Natural killer cell (primary cell): ENCODE measurements at regions not wholly inside any gene's neighbourhood (a gene's known extent, or its start where the extent isn't known, plus 50 kb on each side); places are given as distances from the start of the nearest gene placed in this dataset.

ENCODE experiments used
- ATAC-seq, 3 donors: fragments of 150-1000 bp in 2 of 3; fragments of 200-7000 bp in 1 of 3; cut with Tn5 transposase; 1 replicate in 1 of 3; 2 replicates in 2 of 3; pipeline ENCODE4 v1.10.0; 2021; ENCODE audit warnings: mild to moderate bottlenecking in 2 of 3, moderate library complexity in 2 of 3
- DNase-seq, 2 donors: peaks; one replicate each; pipeline versions ENCODE4 v3.0.0 to v3.0.0-alpha.2; 2013 to 2021; ENCODE audit warnings: mixed read lengths in 1 of 2
- H3K27ac ChIP-seq: one replicate; pipeline ENCODE4 v1.5.1; 2013; ENCODE audit warnings: mild to moderate bottlenecking, low read length
- H3K27me3 ChIP-seq: one replicate; pipeline ENCODE4 v1.6.1; 2013; ENCODE audit warnings: low read length; ENCODE audit not compliant: control insufficient read depth, insufficient read depth
- H3K36me3 ChIP-seq: one replicate; pipeline ENCODE4 v1.6.1; 2013; ENCODE audit warnings: low read length; ENCODE audit not compliant: control insufficient read depth, insufficient read depth
- H3K4me1 ChIP-seq: one replicate; pipeline ENCODE4 v1.6.1; 2013; ENCODE audit warnings: low read length; ENCODE audit not compliant: control insufficient read depth, insufficient read depth
- H3K4me3 ChIP-seq: one replicate; pipeline ENCODE4 v1.5.1; 2013; ENCODE audit warnings: low read length
- H3K9me3 ChIP-seq: one replicate; pipeline ENCODE4 v1.6.1; 2013; ENCODE audit warnings: low read length; ENCODE audit not compliant: control insufficient read depth, insufficient read depth
- H3K27ac Mint-ChIP-seq, 2 donors: one replicate each; pipeline ENCODE4 v1.8.0; 2022; ENCODE audit warnings: mild to moderate bottlenecking in 2 of 2, mixed read lengths in 2 of 2, moderate library complexity in 1 of 2
- H3K27me3 Mint-ChIP-seq, 2 donors: one replicate each; pipeline ENCODE4 v1.8.0; 2022; ENCODE audit warnings: low read depth in 2 of 2, mixed read lengths in 2 of 2
- H3K36me3 Mint-ChIP-seq: one replicate; pipeline ENCODE4 v1.8.0; 2022; ENCODE audit warnings: mixed read lengths
- H3K4me1 Mint-ChIP-seq, 2 donors: one replicate each; pipeline ENCODE4 v1.8.0; 2022; ENCODE audit warnings: mixed read lengths in 2 of 2
- H3K4me3 Mint-ChIP-seq: one replicate; pipeline ENCODE4 v1.8.0; 2022; ENCODE audit warnings: mild to moderate bottlenecking, moderate library complexity, mixed read lengths
- H3K9me3 Mint-ChIP-seq, 2 donors: one replicate each; pipeline ENCODE4 v1.8.0; 2022; ENCODE audit warnings: mixed read lengths in 2 of 2
- WGBS: methylation state at CpG from one replicate; pipeline ENCODE4 v1.1.7; 2013; ENCODE audit warnings: missing lambda C conversion rate; ENCODE audit not compliant: insufficient coverage; 5-methylcytosine and 5-hydroxymethylcytosine counted together
- intact Hi-C: fragments of 100-400 bp; cut with micrococcal nuclease; formaldehyde crosslinking; loops from one replicate; pipeline ENCODE4 v1.14.2; 2022
- TF ChIP-seq, protein P1 (sequence below): fragments of 200-600 bp; IDR thresholded peaks from one replicate; pipeline ENCODE4 v1.8.0; 2022; ENCODE audit warnings: antibody characterized with exemption

DNA sequence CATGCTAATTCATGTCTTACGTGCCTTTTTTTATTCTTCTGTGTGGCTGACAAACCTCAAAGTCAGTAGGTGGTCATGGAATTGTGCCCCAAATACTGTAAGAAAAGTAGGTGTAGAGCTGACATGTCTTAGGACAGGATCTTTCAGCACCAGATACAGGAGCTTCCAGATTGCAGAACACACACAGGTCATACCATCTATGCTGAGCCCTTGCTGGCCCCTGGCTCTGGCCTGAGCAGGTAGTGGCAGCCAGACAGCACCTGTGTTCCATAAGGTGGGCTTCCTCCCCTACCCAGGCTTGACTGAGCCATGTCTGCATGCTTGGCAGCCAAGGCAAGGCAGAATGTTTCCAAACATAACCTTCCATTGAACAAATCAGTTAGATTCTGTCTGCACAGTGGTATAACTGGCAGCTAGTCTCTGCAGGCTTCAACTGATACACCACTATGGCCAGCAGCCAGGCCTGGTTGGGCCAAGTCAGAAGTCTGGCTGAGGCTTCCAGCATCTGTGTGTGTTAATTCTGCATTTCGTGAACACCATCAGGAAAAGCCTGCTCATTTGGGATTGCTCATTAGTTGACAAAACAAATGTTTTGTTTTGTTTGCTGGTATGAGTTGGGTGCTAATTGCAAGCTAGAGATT, 366.5 kb downstream of the FOXA2 start:
- Histone ChIP-seq H3K27me3 (no peaks in the 10 kb centered on the region), H3K27ac (no peak overlapping the region), H3K4me3 (no peak overlapping the region), H3K36me3 (no peaks in the 10 kb centered on the region), H3K4me1 (no peaks in the 10 kb centered on the region), H3K9me3 (no peaks in the 10 kb centered on the region)
- Mint-ChIP-seq H3K27me3 (no peaks in the 10 kb centered on the region), H3K36me3 (no peaks in the 10 kb centered on the region), H3K4me1 (no peaks in the 10 kb centered on the region), H3K27ac (no peak overlapping the region), H3K9me3 (peaks cover 0 to 3% of the 10 kb centered on the region in 2 donors), H3K4me3 (no peak overlapping the region)
- TF ChIP-seq, protein P1, sequence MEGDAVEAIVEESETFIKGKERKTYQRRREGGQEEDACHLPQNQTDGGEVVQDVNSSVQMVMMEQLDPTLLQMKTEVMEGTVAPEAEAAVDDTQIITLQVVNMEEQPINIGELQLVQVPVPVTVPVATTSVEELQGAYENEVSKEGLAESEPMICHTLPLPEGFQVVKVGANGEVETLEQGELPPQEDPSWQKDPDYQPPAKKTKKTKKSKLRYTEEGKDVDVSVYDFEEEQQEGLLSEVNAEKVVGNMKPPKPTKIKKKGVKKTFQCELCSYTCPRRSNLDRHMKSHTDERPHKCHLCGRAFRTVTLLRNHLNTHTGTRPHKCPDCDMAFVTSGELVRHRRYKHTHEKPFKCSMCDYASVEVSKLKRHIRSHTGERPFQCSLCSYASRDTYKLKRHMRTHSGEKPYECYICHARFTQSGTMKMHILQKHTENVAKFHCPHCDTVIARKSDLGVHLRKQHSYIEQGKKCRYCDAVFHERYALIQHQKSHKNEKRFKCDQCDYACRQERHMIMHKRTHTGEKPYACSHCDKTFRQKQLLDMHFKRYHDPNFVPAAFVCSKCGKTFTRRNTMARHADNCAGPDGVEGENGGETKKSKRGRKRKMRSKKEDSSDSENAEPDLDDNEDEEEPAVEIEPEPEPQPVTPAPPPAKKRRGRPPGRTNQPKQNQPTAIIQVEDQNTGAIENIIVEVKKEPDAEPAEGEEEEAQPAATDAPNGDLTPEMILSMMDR: no peak
- DNase-seq: no peak
- intact Hi-C loops: no loop called here
- no peak for ATAC-seq
- 93% methylated on average over 2 of the region's 2 CpGs for WGBS

DNA sequence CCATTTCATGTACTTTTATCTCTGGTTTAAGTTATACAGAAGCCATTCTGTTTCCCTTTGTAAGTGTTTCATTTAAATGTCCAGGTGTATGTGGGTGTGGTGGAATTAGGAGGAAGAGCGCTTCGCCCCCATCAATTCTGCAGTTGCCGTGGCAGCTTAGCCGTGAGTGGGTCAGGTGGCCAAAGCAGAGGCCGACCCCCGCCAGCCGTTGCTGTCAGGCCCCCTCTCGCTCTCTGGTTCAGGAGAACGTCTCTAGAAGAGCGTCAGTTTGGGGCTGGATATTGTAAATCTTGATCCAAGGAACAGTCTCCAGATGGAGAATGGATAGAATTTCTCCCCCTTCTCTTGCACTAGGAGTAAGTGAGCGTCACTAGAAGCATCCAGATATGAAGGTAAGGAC, 367.4 kb downstream of the FOXA2 start:
- ATAC-seq (no peak), DNase-seq (no peak)
- H3K9me3 Mint-ChIP-seq: peaks cover 2 to 4% of the 10 kb centered on the region in 2 donors
- Histone ChIP-seq H3K4me1 (no peaks in the 10 kb centered on the region), H3K27me3 (no peaks in the 10 kb centered on the region), H3K27ac (no peak overlapping the region), H3K36me3 (no peaks in the 10 kb centered on the region), H3K9me3 (no peaks in the 10 kb centered on the region), H3K4me3 (no peak overlapping the region)
- TF ChIP-seq, protein P1: no peak
- 78% methylated on average over 9 of the region's 11 CpGs for WGBS
- no peaks in the 10 kb centered on the region for H3K4me1 Mint-ChIP-seq
- H3K27me3 Mint-ChIP-seq: no peaks in the 10 kb centered on the region
- no peaks in the 10 kb centered on the region for H3K36me3 Mint-ChIP-seq
- H3K4me3 Mint-ChIP-seq: no peak overlapping the region
- intact Hi-C loops: no loop called here
- no peak overlapping the region for H3K27ac Mint-ChIP-seq

DNA sequence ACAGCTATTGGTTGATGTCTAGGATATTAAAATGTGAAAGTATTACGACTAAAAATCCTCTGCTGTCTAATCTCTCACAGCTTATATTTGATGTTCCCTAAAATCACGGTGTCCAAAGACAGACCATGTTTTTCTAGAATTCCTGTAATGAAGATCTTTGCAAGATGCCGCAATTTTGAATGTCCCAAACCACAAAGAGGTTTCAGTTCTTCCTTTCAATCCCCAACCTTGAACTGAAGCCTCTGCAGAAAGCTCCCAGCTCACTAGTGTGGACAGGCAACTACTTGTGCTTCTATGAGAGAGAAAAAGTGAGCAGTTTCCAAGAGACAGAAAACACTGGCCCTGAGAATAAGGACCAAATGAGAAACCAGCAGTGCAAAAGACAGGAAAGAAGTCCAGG, 370.1 kb downstream of the FOXA2 start:
- H3K27ac ChIP-seq: no peak overlapping the region
- no peak overlapping the region for H3K4me3 ChIP-seq
- no peaks in the 10 kb centered on the region for H3K36me3 ChIP-seq
- Mint-ChIP-seq H3K27me3 (no peaks in the 10 kb centered on the region), H3K4me3 (no peak overlapping the region), H3K9me3 (peaks cover 3 to 5% of the 10 kb centered on the region in 2 donors), H3K27ac (no peak overlapping the region), H3K4me1 (no peaks in the 10 kb centered on the region), H3K36me3 (no peaks in the 10 kb centered on the region)
- WGBS: 69% methylated on average over 2 of the region's 3 CpGs
- no peak for DNase-seq
- H3K9me3 ChIP-seq: no peaks in the 10 kb centered on the region
- no peak for ATAC-seq
- TF ChIP-seq, protein P1: no peak
- H3K4me1 ChIP-seq: no peaks in the 10 kb centered on the region
- intact Hi-C loops: no loop called here
- no peaks in the 10 kb centered on the region for H3K27me3 ChIP-seq

DNA sequence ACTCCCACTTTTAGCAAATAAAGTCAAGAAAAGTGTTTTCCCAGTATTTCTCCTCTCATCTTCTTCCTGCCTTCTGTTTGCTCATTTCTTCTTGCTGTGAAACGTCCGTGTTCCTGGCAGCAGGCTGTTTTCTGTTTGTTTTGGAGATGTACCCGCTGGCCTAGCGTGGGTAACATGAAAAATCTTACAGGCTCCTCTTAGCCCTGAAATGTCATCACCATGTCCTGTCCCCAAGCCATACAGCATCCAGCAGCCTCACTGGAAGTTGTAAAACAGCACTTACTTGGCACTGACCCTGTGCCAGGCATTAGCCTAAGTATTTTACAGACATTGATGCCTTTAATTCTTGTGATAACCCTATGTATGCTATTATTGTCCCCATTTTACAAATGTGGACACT, 371.1 kb downstream of the FOXA2 start:
- no peaks in the 10 kb centered on the region for H3K4me1 ChIP-seq
- Mint-ChIP-seq H3K9me3 (peaks cover 3 to 7% of the 10 kb centered on the region in 2 donors), H3K27me3 (no peaks in the 10 kb centered on the region), H3K4me1 (no peaks in the 10 kb centered on the region), H3K27ac (no peak overlapping the region), H3K36me3 (no peaks in the 10 kb centered on the region), H3K4me3 (no peak overlapping the region)
- H3K36me3 ChIP-seq: no peaks in the 10 kb centered on the region
- DNase-seq: no peak
- no peaks in the 10 kb centered on the region for H3K27me3 ChIP-seq
- TF ChIP-seq, protein P1: no peak
- WGBS: 76% methylated on average over 4 of the region's 4 CpGs
- H3K9me3 ChIP-seq: no peaks in the 10 kb centered on the region
- no peak for ATAC-seq
- intact Hi-C loops: no loop called here
- no peak overlapping the region for H3K4me3 ChIP-seq
- H3K27ac ChIP-seq: no peak overlapping the region
